ENCODE measurements at regions not wholly inside any gene's neighbourhood (a gene's known extent, or its start where the extent isn't known, plus 50 kb on each side); places are given as distances from the start of the nearest gene placed in this dataset.

- Histone ChIP-seq H3K27me3 (ENCODE audit: control insufficient read depth, insufficient read depth, low read length, poor library complexity, severe bottlenecking) (no peaks in the 10 kb centered on the region), H3K4me3 (ENCODE audit: low read length) (no peak overlapping the region), H3K9ac (ENCODE audit: extremely low read depth, low read length, poor library complexity, severe bottlenecking) (no peak overlapping the region), H3K27ac (ENCODE audit: low read depth, low read length) (no peak overlapping the region), H3K9me3 (ENCODE audit: control insufficient read depth, low read length) (peaks cover 4% of the 10 kb centered on the region), H3K36me3 (ENCODE audit: control insufficient read depth, insufficient read depth, low read length) (no peaks in the 10 kb centered on the region), H3K4me1 (ENCODE audit: control insufficient read depth, insufficient read depth, low read length) (no peaks in the 10 kb centered on the region)
- no peaks in the 10 kb centered on the region for H3K27me3 Mint-ChIP-seq (ENCODE audit: insufficient read depth)
- TF ChIP-seq CTCF (conservative IDR thresholded peaks at IDR 0.05), result no peak
- peaks cover 5% of the 10 kb centered on the region for H3K9me3 Mint-ChIP-seq
- no peak overlapping the region for H3K4me3 Mint-ChIP-seq
- H3K27ac Mint-ChIP-seq, result no peak overlapping the region
- no peaks in the 10 kb centered on the region for H3K36me3 Mint-ChIP-seq (ENCODE audit: low read depth)
- WGBS, 2 experiments (ENCODE audit: insufficient coverage in 1 of 2, insufficient read length in 1 of 2), result no CpG with 5 or more reads among the region's 1 CpG
- H3K4me1 Mint-ChIP-seq, result peaks cover 3% of the 10 kb centered on the region
- DNase-seq, result no peak
Measured at GRCh38 chr18:39366656-39367055, 1801.1 kb upstream of the CELF4 start.

DNA sequence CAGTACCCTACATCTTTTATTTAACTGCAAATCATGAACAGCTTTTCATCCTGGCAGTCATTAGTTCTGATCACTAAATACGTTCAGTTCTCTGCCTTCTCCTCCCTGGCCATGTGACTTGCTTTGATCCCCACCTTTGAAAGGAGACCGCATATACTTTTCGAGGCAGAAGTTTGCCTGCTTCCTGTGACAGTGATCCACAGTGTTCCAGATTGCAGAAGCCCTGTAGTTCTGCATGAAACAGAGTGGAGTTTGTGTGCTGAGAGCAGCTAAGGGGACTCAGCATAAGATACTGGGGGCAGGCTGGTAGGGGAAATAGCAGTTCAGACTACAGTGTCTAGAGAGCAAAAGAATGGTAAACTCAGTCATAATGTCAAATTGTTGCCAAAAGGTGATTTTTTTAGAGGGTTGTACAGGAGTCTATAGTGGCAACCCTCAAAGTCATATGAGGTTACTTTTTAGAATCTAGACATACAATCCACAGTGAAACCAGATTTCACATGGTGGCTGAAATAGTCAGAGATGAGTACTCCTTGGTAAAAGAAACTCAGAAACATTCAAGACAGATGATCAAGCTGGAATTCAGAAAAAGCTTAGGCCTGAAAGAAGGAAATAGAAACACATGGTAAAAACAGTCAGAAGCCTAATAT lies 1800.4 kb upstream of the CELF4 start:
- no peak for TF ChIP-seq CTCF (conservative IDR thresholded peaks at IDR 0.05)
- Histone ChIP-seq H3K4me3 (ENCODE audit: low read length) (no peak overlapping the region), H3K9ac (ENCODE audit: extremely low read depth, low read length, poor library complexity, severe bottlenecking) (no peak overlapping the region), H3K4me1 (ENCODE audit: control insufficient read depth, insufficient read depth, low read length) (no peaks in the 10 kb centered on the region), H3K27me3 (ENCODE audit: control insufficient read depth, insufficient read depth, low read length, poor library complexity, severe bottlenecking) (no peaks in the 10 kb centered on the region), H3K27ac (ENCODE audit: low read depth, low read length) (no peak overlapping the region), H3K36me3 (ENCODE audit: control insufficient read depth, insufficient read depth, low read length) (no peaks in the 10 kb centered on the region), H3K9me3 (ENCODE audit: control insufficient read depth, low read length) (peaks cover 1% of the 10 kb centered on the region)
- Mint-ChIP-seq H3K9me3 (peaks cover 2% of the 10 kb centered on the region), H3K4me1 (peaks cover 3% of the 10 kb centered on the region), H3K27ac (no peak overlapping the region), H3K27me3 (ENCODE audit: insufficient read depth) (no peaks in the 10 kb centered on the region), H3K36me3 (ENCODE audit: low read depth) (no peaks in the 10 kb centered on the region), H3K4me3 (no peak overlapping the region)
- 77 to 86% methylated on average over 3 of the region's 3 CpGs for WGBS, 2 experiments (ENCODE audit: insufficient coverage in 1 of 2, insufficient read length in 1 of 2)
- DNase-seq, result no peak

- Mint-ChIP-seq H3K9me3 (no peaks in the 10 kb centered on the region), H3K27me3 (ENCODE audit: insufficient read depth) (peaks cover 15% of the 10 kb centered on the region), H3K4me1 (peaks cover 11% of the 10 kb centered on the region), H3K27ac (no peak overlapping the region), H3K4me3 (no peak overlapping the region), H3K36me3 (ENCODE audit: low read depth) (no peaks in the 10 kb centered on the region)
- 78% methylated on average over 2 of the region's 2 CpGs; no CpG with 5 or more reads in 1 of the 2 experiments for WGBS, 2 experiments (ENCODE audit: insufficient coverage in 1 of 2, insufficient read length in 1 of 2)
- TF ChIP-seq CTCF (conservative IDR thresholded peaks at IDR 0.05), result no peak
- H3K9ac ChIP-seq (ENCODE audit: extremely low read depth, low read length, poor library complexity, severe bottlenecking), result no peak overlapping the region
- H3K27me3 ChIP-seq (ENCODE audit: control insufficient read depth, insufficient read depth, low read length, poor library complexity, severe bottlenecking), result peaks cover 20% of the 10 kb centered on the region
- no peaks in the 10 kb centered on the region for H3K4me1 ChIP-seq (ENCODE audit: control insufficient read depth, insufficient read depth, low read length)
- no peak overlapping the region for H3K4me3 ChIP-seq (ENCODE audit: low read length)
- no peak for DNase-seq
- no peaks in the 10 kb centered on the region for H3K9me3 ChIP-seq (ENCODE audit: control insufficient read depth, low read length)
- no peaks in the 10 kb centered on the region for H3K36me3 ChIP-seq (ENCODE audit: control insufficient read depth, insufficient read depth, low read length)
- no peak overlapping the region for H3K27ac ChIP-seq (ENCODE audit: low read depth, low read length)
Measured at GRCh38 chr18:39360072-39360471, 1794.5 kb upstream of the CELF4 start.

Measured in endodermal cell (in vitro differentiated cells).